Hepatocyte (in vitro differentiated cells): ENCODE measurements at regions not wholly inside any gene's neighbourhood (a gene's known extent, or its start where the extent isn't known, plus 50 kb on each side); places are given as distances from the start of the nearest gene placed in this dataset.

ENCODE experiments used
- CTCF ChIP-seq: fragments of 200-600 bp; sonication (generic); IDR thresholded peaks from 2 replicates; pipeline ENCODE4 v1.5.1; 2016; ENCODE audit warnings: antibody characterized with exemption, mild to moderate bottlenecking; ENCODE audit not compliant: poor library complexity
- EZH2 ChIP-seq: fragments of 200-600 bp; sonication (generic); IDR thresholded peaks from 2 replicates; pipeline ENCODE4 v1.6.1; 2016; ENCODE audit warnings: antibody characterized with exemption, mild to moderate bottlenecking, borderline replicate concordance
- EZH2phosphoT487 ChIP-seq: fragments of 200-600 bp; sonication (generic); IDR thresholded peaks from one replicate; pipeline ENCODE4 v1.6.1; 2018; ENCODE audit warnings: antibody characterized with exemption, mild to moderate bottlenecking, low read depth, moderate library complexity; ENCODE audit not compliant: unreplicated experiment, severe bottlenecking

GRCh38 chr3:67123914-67124313, 125.8 kb downstream of the KBTBD8 start:
- TF ChIP-seq CTCF (no peak), EZH2phosphoT487 (no peak), EZH2 (no peak)
